Uterus (tissue), 3 donors: ENCODE measurements at regions not wholly inside any gene's neighbourhood (a gene's known extent, or its start where the extent isn't known, plus 50 kb on each side); places are given as distances from the start of the nearest gene placed in this dataset.

Experiments
- DNase-seq, 2 donors: peaks; one replicate each; pipeline ENCODE4 v3.0.0-alpha.2; 2019 to 2020
- H3K27ac ChIP-seq, 2 donors: fragments of 200-600 bp; sonication (generic); 1 replicate in 1 of 2; 2 replicates in 1 of 2; pipeline ENCODE4 v1.5.1; 2016 to 2018
- H3K27me3 ChIP-seq, 2 donors: fragments of 200-600 bp; sonication (generic); one replicate each; pipeline ENCODE4 v1.5.1; 2018 to 2019; ENCODE audit warnings: control low read depth in 1 of 2
- H3K36me3 ChIP-seq, 2 donors: fragments of 200-600 bp; sonication (generic); one replicate each; pipeline ENCODE4 v1.5.1; 2019; ENCODE audit warnings: control low read depth in 1 of 2
- H3K4me1 ChIP-seq, 2 donors: fragments of 200-600 bp; sonication (generic); one replicate each; pipeline ENCODE4 v1.5.1; 2018 to 2019; ENCODE audit warnings: control low read depth in 1 of 2
- H3K4me3 ChIP-seq, 2 donors: fragments of 200-600 bp; sonication (generic); 1 replicate in 1 of 2; 2 replicates in 1 of 2; pipeline ENCODE4 v1.5.1; 2018 to 2019; ENCODE audit warnings: mild to moderate bottlenecking in 1 of 2
- H3K9me3 ChIP-seq, 2 donors: fragments of 200-600 bp; sonication (generic); one replicate each; pipeline ENCODE4 v1.5.1; 2019; ENCODE audit warnings: control low read depth in 1 of 2
- CTCF ChIP-seq, 4 experiments: fragments of 200-600 bp in 2 of 4; fragments of 450-650 bp in 2 of 4; sonication (generic) in 2 of 4; IDR thresholded peaks; one replicate each; pipeline ENCODE4 v1.5.1; 2016 to 2019; ENCODE audit warnings: antibody characterized with exemption in 4 of 4, mild to moderate bottlenecking in 2 of 4, moderate library complexity in 1 of 4
- POLR2A ChIP-seq, 2 donors: fragments of 450-650 bp; IDR thresholded peaks; one replicate each; pipeline ENCODE4 v1.6.1; 2016; ENCODE audit warnings: antibody characterized with exemption in 2 of 2, mild to moderate bottlenecking in 1 of 2, moderate library complexity in 1 of 2
- intact Hi-C: fragments of 100-400 bp; cut with DNase I; formaldehyde crosslinking; loops from one replicate; pipeline ENCODE4 v1.15.1; 2023; ENCODE audit warnings: low total_unique reads
- donor health status: DM: yes; HTN: yes; CAD: no.

DNA sequence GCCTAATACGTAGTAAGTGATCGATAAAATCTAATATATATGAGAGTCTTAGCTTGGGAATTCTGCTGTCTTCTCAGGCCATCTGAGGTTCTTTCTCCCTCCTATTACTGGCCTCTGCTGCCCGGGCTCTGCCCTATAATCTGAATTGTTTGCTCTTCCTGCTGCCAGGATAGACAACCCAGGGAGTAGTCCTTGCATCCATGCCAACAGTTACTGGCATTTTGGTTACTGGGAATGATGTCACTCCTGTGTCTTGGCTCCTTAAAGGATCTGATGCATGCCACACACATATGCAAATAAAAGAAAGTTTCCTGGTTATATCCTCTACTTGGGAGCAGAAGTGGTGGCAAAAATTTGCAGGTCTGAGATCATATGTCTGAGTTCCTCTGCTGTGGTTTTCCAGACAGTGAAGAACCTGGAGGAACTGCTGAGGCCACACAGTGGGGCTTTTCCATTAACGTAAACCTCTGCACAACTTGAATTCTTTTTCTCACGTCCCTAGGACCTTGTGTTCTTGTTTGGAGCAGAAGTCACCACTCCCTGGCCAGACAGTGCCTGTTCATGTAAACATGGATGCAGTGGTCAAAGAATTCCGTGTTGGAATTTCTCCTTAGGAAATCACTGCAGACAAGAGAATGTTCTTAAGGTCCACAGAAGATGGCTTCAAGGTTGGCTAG lies 320.6 kb upstream of the TBX3 start:
- intact Hi-C loops, result no loop called here
- Histone ChIP-seq H3K27ac (no peak overlapping the region), H3K36me3 (no peaks in the 10 kb centered on the region), H3K4me3 (no peak overlapping the region), H3K27me3 (no peaks in the 10 kb centered on the region), H3K9me3 (no peaks in the 10 kb centered on the region), H3K4me1 (no peaks in the 10 kb centered on the region)
- no peak for DNase-seq
- TF ChIP-seq CTCF (IDR thresholded peaks at IDR 0.05) (no peak), POLR2A (IDR thresholded peaks at IDR 0.05) (no peak)

DNA sequence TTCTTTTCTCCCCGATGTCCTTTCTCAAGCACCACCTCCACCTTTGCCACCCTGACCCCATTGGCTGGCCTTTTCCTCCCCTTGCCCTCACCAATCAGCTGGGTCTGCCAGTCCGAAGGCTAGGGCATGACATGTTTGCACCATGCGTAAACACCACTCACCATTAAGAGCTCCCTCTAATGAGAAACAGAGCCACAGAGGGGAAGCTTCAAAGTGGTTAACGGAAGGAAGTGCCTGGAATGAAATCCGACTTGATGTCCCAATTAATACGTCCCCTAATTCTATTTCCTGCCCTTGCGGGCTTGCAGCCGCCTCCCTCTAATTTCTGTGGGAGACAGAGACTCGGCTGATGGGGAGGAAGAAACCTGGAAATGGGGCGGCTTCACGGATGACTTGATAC lies 318.5 kb upstream of the TBX3 start:
- no peaks in the 10 kb centered on the region for H3K4me1 ChIP-seq
- no peak overlapping the region for H3K27ac ChIP-seq
- H3K4me3 ChIP-seq, result no peak overlapping the region
- no peaks in the 10 kb centered on the region for H3K36me3 ChIP-seq
- no peak for TF ChIP-seq POLR2A (IDR thresholded peaks at IDR 0.05)
- no peak for TF ChIP-seq CTCF (IDR thresholded peaks at IDR 0.05)
- intact Hi-C loops, result no loop called here
- no peaks in the 10 kb centered on the region for H3K9me3 ChIP-seq
- DNase-seq, result no peak
- H3K27me3 ChIP-seq, result no peaks in the 10 kb centered on the region

- Histone ChIP-seq H3K36me3 (no peaks in the 10 kb centered on the region), H3K9me3 (no peaks in the 10 kb centered on the region), H3K4me1 (no peaks in the 10 kb centered on the region), H3K27me3 (no peaks in the 10 kb centered on the region), H3K27ac (no peak overlapping the region), H3K4me3 (no peak overlapping the region)
- intact Hi-C loops, result no loop called here
- no peak for DNase-seq
- no peak for TF ChIP-seq POLR2A (IDR thresholded peaks at IDR 0.05)
- TF ChIP-seq CTCF (IDR thresholded peaks at IDR 0.05), result no peak
Measured at GRCh38 chr12:115001571-115002180, 317.7 kb upstream of the TBX3 start.

GRCh38 chr12:115000038-115000437 lies 316.1 kb upstream of the TBX3 start:
- Histone ChIP-seq H3K9me3 (no peaks in the 10 kb centered on the region), H3K27me3 (no peaks in the 10 kb centered on the region), H3K27ac (no peak overlapping the region), H3K4me1 (no peaks in the 10 kb centered on the region), H3K4me3 (no peak overlapping the region), H3K36me3 (no peaks in the 10 kb centered on the region)
- no peak for DNase-seq
- no peak for TF ChIP-seq CTCF (IDR thresholded peaks at IDR 0.05)
- no peak for TF ChIP-seq POLR2A (IDR thresholded peaks at IDR 0.05)
- intact Hi-C loops, result no loop called here

- Histone ChIP-seq H3K4me3 (no peak overlapping the region), H3K9me3 (no peaks in the 10 kb centered on the region), H3K36me3 (no peaks in the 10 kb centered on the region), H3K27me3 (no peaks in the 10 kb centered on the region), H3K27ac (no peak overlapping the region), H3K4me1 (no peaks in the 10 kb centered on the region)
- DNase-seq, result no peak
- intact Hi-C loops, result no loop called here
- TF ChIP-seq CTCF (IDR thresholded peaks at IDR 0.05), result no peak
- TF ChIP-seq POLR2A (IDR thresholded peaks at IDR 0.05), result no peak
Measured at GRCh38 chr12:114998750-114999128, 314.8 kb upstream of the TBX3 start.
